ENCODE measurements at regions not wholly inside any gene's neighbourhood (a gene's known extent, or its start where the extent isn't known, plus 50 kb on each side); places are given as distances from the start of the nearest gene placed in this dataset.

GRCh38 chr12:29879606-29880308, 96.0 kb upstream of the TMTC1 start:
- Mint-ChIP-seq H3K4me3 (no peak overlapping the region), H3K27ac (no peak overlapping the region)

GRCh38 chr12:29869946-29870345, 86.2 kb upstream of the TMTC1 start:
- Mint-ChIP-seq H3K4me3 (no peak overlapping the region), H3K27ac (no peak overlapping the region), H3K4me1 (no peaks in the 10 kb centered on the region), H3K27me3 (ENCODE audit: low read depth, poor library complexity) (peaks cover 4% of the 10 kb centered on the region), H3K9me3 (no peaks in the 10 kb centered on the region), H3K36me3 (ENCODE audit: low read depth) (no peaks in the 10 kb centered on the region)
- no peak for DNase-seq
- TF ChIP-seq CTCF (IDR thresholded peaks at IDR 0.05): no peak

More at GRCh38 chr12:29879606-29880308, 96.0 kb upstream of the TMTC1 start:
- no peak for DNase-seq
- Mint-ChIP-seq H3K9me3 (peaks cover 14% of the 10 kb centered on the region), H3K4me1 (no peaks in the 10 kb centered on the region), H3K27me3 (ENCODE audit: low read depth, poor library complexity) (peaks cover 7% of the 10 kb centered on the region), H3K36me3 (ENCODE audit: low read depth) (no peaks in the 10 kb centered on the region)
- no peak for TF ChIP-seq CTCF (IDR thresholded peaks at IDR 0.05)

- Mint-ChIP-seq H3K9me3 (no peaks in the 10 kb centered on the region), H3K27ac (peak overlapping the region; percentile 57), H3K4me3 (no peak overlapping the region), H3K27me3 (ENCODE audit: low read depth, poor library complexity) (peaks cover 5% of the 10 kb centered on the region), H3K36me3 (ENCODE audit: low read depth) (no peaks in the 10 kb centered on the region), H3K4me1 (no peaks in the 10 kb centered on the region)
- no peak for DNase-seq
- no peak for TF ChIP-seq CTCF (IDR thresholded peaks at IDR 0.05)
These were observed 84.1 kb upstream of the TMTC1 start for GRCh38 chr12:29867823-29868222.

GRCh38 chr12:29863665-29864064, 79.9 kb upstream of the TMTC1 start:
- Mint-ChIP-seq H3K27ac (no peak overlapping the region), H3K4me3 (no peak overlapping the region), H3K36me3 (ENCODE audit: low read depth) (no peaks in the 10 kb centered on the region), H3K4me1 (no peaks in the 10 kb centered on the region), H3K9me3 (no peaks in the 10 kb centered on the region), H3K27me3 (ENCODE audit: low read depth, poor library complexity) (peaks cover 5% of the 10 kb centered on the region)
- DNase-seq: no peak
- TF ChIP-seq CTCF (IDR thresholded peaks at IDR 0.05): no peak

GRCh38 chr12:29858270-29858786, 74.6 kb upstream of the TMTC1 start:
- Mint-ChIP-seq H3K36me3 (ENCODE audit: low read depth) (no peaks in the 10 kb centered on the region), H3K4me3 (no peak overlapping the region), H3K27me3 (ENCODE audit: low read depth, poor library complexity) (peaks cover under 1% of the 10 kb centered on the region), H3K9me3 (peaks cover 8% of the 10 kb centered on the region), H3K4me1 (no peaks in the 10 kb centered on the region), H3K27ac (no peak overlapping the region)
- no peak for DNase-seq
- no peak for TF ChIP-seq CTCF (IDR thresholded peaks at IDR 0.05)

- H3K4me3 Mint-ChIP-seq: no peak overlapping the region
- peaks cover under 1% of the 10 kb centered on the region for H3K36me3 Mint-ChIP-seq (ENCODE audit: low read depth)
- no peaks in the 10 kb centered on the region for H3K27me3 Mint-ChIP-seq (ENCODE audit: low read depth, poor library complexity)
- peaks cover 44% of the 10 kb centered on the region for H3K9me3 Mint-ChIP-seq
- H3K4me1 Mint-ChIP-seq: no peaks in the 10 kb centered on the region
- H3K27ac Mint-ChIP-seq: no peak overlapping the region
- no peak for TF ChIP-seq CTCF (IDR thresholded peaks at IDR 0.05)
- no peak for DNase-seq
These were observed 63.5 kb upstream of the TMTC1 start for GRCh38 chr12:29847246-29847645.

All from nephron progenitor cell (in vitro differentiated cells).